A673 (cell line): ENCODE measurements at regions not wholly inside any gene's neighbourhood (a gene's known extent, or its start where the extent isn't known, plus 50 kb on each side); places are given as distances from the start of the nearest gene placed in this dataset.
"Not testable (repeated sequence)": the region's sequence is repeated elsewhere in the genome, so short reads cannot be mapped to it uniquely, and the experiment has no call there.

Experiments used
- BruUV-seq: library from RNA; stranded (reverse); fragments of 400-500 nt; replicated peaks from 2 replicates; lab custom pipeline; 2021; lab: Mats Ljungman, UMichigan
- CTCF ChIA-PET: fragments of 300-600 bp; sonication (Branson Sonifier 250); formaldehyde crosslinking; loops from one replicate; lab custom pipeline; 2022; ENCODE audit warnings: antibody characterized with exemption; lab: Charles Lee
- POLR2A ChIA-PET: fragments of 300-600 bp; sonication (Branson Sonifier 250); formaldehyde crosslinking; loops from one replicate; lab custom pipeline; 2022; ENCODE audit warnings: antibody characterized with exemption; ENCODE audit not compliant: low non-redundant PET; lab: Charles Lee
- DNase-seq: peaks from one replicate; pipeline ENCODE4 v3.0.0-alpha.2; 2015; ENCODE audit warnings: low spot score
- H3K27ac ChIP-seq: fragments of 200-600 bp; sonication (generic); 2 replicates; pipeline ENCODE4 v1.5.1; 2016; ENCODE audit warnings: mixed run types, low read depth, mild to moderate bottlenecking, mixed read lengths, antibody characterized with exemption, low read length; ENCODE audit not compliant: poor library complexity, severe bottlenecking
- H3K27me3 ChIP-seq: fragments of 200-600 bp; sonication (generic); replicated peaks from 2 replicates; pipeline ENCODE4 v1.6.1; 2017; ENCODE audit warnings: mixed run types, low read depth, mild to moderate bottlenecking, mixed read lengths, antibody characterized with exemption, low read length; ENCODE audit not compliant: insufficient read depth, poor library complexity
- H3K36me3 ChIP-seq: fragments of 200-600 bp; sonication (generic); 2 replicates; pipeline ENCODE4 v1.6.1; 2016; ENCODE audit warnings: mixed run types, mild to moderate bottlenecking, mixed read lengths, antibody characterized with exemption, low read length; ENCODE audit not compliant: insufficient read depth, poor library complexity, severe bottlenecking
- H3K4me1 ChIP-seq: fragments of 200-600 bp; sonication (generic); 2 replicates; pipeline ENCODE4 v1.6.1; 2017; ENCODE audit warnings: mixed run types, mild to moderate bottlenecking, mixed read lengths, antibody characterized with exemption, low read length; ENCODE audit not compliant: insufficient read depth, poor library complexity, severe bottlenecking
- H3K4me3 ChIP-seq: fragments of 200-600 bp; sonication (generic); 2 replicates; pipeline ENCODE4 v1.5.1; 2016; ENCODE audit warnings: low read depth, mixed run types, mild to moderate bottlenecking, mixed read lengths, low read length; ENCODE audit not compliant: poor library complexity, severe bottlenecking
- H3K9me3 ChIP-seq: fragments of 200-600 bp; sonication (generic); 2 replicates; pipeline ENCODE4 v1.6.1; 2016; ENCODE audit warnings: mixed run types, low read depth, mild to moderate bottlenecking, mixed read lengths, antibody characterized with exemption, low read length; ENCODE audit not compliant: poor library complexity, severe bottlenecking
- EZH2 ChIP-seq: fragments of 200-600 bp; sonication (generic); IDR thresholded peaks from 2 replicates; pipeline ENCODE4 v1.6.1; 2017; ENCODE audit warnings: borderline replicate concordance, low read depth, mild to moderate bottlenecking, mixed read lengths, antibody characterized with exemption, low read length; ENCODE audit not compliant: poor library complexity, severe bottlenecking
- intact Hi-C: fragments of 100-400 bp; cut with micrococcal nuclease; formaldehyde crosslinking; loops from one replicate; pipeline ENCODE4 v1.10.0; 2022; ENCODE audit not compliant: unreplicated experiment
- TF ChIP-seq, protein P1 (sequence below): fragments of 300-800, 200-600 bp; sonication (generic); conservative IDR thresholded peaks from 2 replicates; pipeline ENCODE4 v1.5.1; 2017; ENCODE audit warnings: low read depth, mild to moderate bottlenecking, antibody characterized with exemption, low read length, moderate library complexity, mixed read lengths

DNA sequence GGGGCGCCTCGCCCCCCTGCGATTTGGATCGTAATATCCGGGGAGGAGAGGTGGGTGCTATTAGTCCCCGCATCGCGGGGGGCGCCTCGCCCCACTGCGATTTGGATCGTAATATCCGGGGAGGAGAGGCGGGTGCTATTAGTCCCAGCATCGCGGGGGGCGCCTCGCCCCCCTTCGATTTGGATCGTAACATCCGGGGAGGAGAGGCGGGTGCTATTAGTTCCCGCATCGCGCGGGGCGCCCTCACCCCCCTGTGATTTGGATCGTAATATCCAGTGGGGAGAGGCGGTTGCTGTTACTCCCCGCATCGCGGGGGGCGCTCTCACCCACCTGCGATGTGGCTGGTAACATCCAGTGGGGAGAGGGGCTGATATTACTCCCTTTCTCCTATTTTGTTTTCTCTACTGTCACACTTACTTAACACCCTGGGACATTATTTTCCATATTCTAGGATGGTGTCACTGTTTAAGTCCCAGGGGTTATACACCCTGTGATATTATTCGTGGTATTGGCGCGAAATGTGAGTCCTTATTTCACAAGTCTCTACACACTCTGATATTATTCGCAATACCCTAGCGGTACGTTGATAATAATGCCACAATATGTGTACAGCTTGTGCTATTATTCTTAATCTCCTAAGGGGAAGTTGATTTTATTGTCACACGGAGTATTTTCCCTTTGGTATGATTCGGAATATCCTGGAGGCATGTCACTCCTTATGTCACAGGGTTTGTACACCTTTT lies 57.8 kb upstream of the ALDH3B2 start:
- peak overlapping the region; percentile 46 for H3K4me3 ChIP-seq
- DNase-seq, result peak; percentile 79
- BruUV-seq, result no TSS peak
- ChIA-PET CTCF (interaction anchor here (0.6 kb wide), 1 partner anchor 308 kb away, joined by 6 read pairs; no protein-coding TSS in a partner anchor), POLR2A (no interaction called here)
- intact Hi-C loops, result no loop called here
- H3K9me3 ChIP-seq, result no peaks in the 10 kb centered on the region
- no peaks in the 10 kb centered on the region for H3K36me3 ChIP-seq
- no peaks in the 10 kb centered on the region for H3K27me3 ChIP-seq
- H3K4me1 ChIP-seq, result no peaks in the 10 kb centered on the region
- no peak for TF ChIP-seq EZH2
- TF ChIP-seq, protein P1, sequence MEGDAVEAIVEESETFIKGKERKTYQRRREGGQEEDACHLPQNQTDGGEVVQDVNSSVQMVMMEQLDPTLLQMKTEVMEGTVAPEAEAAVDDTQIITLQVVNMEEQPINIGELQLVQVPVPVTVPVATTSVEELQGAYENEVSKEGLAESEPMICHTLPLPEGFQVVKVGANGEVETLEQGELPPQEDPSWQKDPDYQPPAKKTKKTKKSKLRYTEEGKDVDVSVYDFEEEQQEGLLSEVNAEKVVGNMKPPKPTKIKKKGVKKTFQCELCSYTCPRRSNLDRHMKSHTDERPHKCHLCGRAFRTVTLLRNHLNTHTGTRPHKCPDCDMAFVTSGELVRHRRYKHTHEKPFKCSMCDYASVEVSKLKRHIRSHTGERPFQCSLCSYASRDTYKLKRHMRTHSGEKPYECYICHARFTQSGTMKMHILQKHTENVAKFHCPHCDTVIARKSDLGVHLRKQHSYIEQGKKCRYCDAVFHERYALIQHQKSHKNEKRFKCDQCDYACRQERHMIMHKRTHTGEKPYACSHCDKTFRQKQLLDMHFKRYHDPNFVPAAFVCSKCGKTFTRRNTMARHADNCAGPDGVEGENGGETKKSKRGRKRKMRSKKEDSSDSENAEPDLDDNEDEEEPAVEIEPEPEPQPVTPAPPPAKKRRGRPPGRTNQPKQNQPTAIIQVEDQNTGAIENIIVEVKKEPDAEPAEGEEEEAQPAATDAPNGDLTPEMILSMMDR, result peak; percentile 76
- H3K27ac ChIP-seq, result no peak overlapping the region

DNA sequence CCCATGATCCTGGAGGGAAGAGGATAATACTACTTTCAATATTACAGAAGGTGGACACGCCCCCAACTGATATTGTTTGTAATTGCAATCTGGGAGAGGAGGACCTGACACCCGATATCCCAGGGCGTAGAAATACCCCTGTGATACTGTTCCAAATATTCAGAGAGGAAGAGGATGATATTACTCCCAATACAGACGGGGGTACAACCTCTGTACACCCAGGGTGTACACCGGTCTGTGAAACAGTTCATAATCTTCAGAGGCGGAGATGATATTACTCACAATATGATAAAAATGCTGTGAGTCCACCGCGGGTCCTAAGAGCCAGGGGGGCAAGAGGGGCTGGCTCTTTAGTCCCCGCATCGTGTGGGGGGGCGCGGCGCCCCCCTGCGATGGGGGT lies 57.2 kb upstream of the ALDH3B2 start:
- H3K36me3 ChIP-seq, result no peaks in the 10 kb centered on the region
- H3K27ac ChIP-seq, result no peak overlapping the region
- POLR2A ChIA-PET, result no interaction called here
- TF ChIP-seq, protein P1, result no peak
- no peak for TF ChIP-seq EZH2
- H3K4me1 ChIP-seq, result no peaks in the 10 kb centered on the region
- BruUV-seq, result no TSS peak
- no peaks in the 10 kb centered on the region for H3K27me3 ChIP-seq
- intact Hi-C loops, result no loop called here
- CTCF ChIA-PET, result no interaction called here
- peak overlapping the region; percentile 46 for H3K4me3 ChIP-seq
- DNase-seq, result peak; percentile 33
- H3K9me3 ChIP-seq, result no peaks in the 10 kb centered on the region

DNA sequence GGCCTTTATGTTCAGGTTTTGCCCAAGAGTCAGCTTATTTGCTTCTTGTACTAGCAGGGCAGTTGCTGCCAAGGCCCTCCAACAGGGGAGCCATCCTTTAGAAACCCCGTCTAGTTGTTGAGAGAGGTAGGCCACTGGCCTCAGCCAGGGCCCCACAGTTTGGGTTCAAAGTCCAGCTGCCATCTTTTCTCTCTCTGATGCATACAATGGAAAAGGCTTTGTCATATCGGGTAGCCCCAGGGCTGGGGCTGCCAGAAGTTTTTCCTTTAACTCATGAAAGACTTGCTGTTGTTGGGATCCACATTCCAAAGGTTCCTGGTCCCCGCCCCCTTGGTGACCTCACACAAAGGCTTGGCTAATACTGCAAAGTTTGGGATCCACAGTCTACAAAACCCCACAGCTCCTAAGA lies 53.7 kb upstream of the ALDH3B2 start:
- DNase-seq, BruUV-seq, intact Hi-C loops, H3K4me3 ChIP-seq, H3K4me1 ChIP-seq, H3K27me3 ChIP-seq, CTCF ChIA-PET, H3K27ac ChIP-seq, H3K36me3 ChIP-seq, H3K9me3 ChIP-seq, POLR2A ChIA-PET: not testable (repeated sequence)

DNA sequence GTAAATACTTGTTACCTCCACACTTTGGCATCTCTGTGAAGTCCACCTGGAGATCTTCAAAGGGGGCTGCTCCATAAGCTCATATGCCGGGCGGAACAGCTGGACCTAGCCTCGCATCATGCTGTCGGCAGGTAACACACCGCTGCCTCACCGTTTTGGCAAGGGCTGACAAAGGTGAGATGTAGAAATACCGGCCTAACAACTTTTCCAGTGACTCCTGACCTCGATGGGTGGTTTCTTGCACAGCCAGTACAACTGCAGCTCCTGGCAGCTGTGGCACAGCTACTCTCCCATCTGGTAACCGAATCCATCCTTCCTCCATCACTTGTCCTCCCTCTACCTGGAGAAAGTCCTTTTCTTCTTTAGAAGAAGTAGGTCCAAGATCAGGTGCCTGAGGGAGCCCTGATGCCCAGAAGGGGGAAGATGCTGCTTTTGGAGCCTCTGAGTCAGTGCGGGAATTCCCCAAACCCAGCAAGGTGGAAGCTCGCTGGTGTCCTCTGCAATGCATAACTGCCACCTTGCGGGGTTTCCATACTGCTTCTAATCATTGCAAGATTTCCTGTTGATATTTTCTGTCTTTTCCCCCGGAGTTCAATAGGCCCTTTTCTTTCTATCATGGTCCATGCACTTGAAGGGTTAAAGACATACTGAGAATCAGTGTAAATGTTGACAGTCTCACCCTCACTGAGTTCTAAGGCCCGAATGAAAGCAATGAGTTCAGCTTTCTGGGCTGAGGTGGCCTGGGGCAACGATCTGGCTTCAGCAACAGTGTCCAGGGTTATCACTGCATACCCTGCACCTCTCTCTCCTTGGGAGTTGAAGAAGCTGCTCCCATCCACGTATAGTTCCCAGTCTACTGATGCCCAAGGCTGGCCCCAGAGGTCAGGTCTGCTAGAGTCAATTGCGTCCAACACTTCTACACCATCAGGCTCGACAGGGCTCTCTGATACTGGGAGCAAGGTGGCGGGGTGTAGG lies 52.9 kb upstream of the ALDH3B2 start:
- H3K27ac ChIP-seq, CTCF ChIA-PET, H3K27me3 ChIP-seq, intact Hi-C loops, BruUV-seq, H3K4me3 ChIP-seq, H3K4me1 ChIP-seq, H3K36me3 ChIP-seq, DNase-seq, H3K9me3 ChIP-seq, POLR2A ChIA-PET: not testable (repeated sequence)
